Panc1 (cell line): ENCODE measurements at regions not wholly inside any gene's neighbourhood (a gene's known extent, or its start where the extent isn't known, plus 50 kb on each side); places are given as distances from the start of the nearest gene placed in this dataset.

Experiments
- POLR2AphosphoS5 ChIP-seq: IDR thresholded peaks from 2 replicates; pipeline ENCODE4 v1.6.1; 2012; ENCODE audit warnings: mild to moderate bottlenecking, low read depth, low read length, moderate library complexity
- TCF7L2 ChIP-seq: IDR thresholded peaks from 2 replicates; pipeline ENCODE4 v1.6.1; 2011; ENCODE audit warnings: mild to moderate bottlenecking, low read depth, low read length, inconsistent platforms
- TF ChIP-seq, protein P1 (sequence below), 2 experiments: IDR thresholded peaks; 2 replicates each; pipeline ENCODE4 v1.6.1; 2011 to 2012; ENCODE audit warnings: low read depth in 2 of 2, control low read depth in 1 of 2, low read length in 1 of 2, mild to moderate bottlenecking in 1 of 2, moderate library complexity in 1 of 2; ENCODE audit not compliant: insufficient read depth in 1 of 2
- TF ChIP-seq, protein P2 (sequence below): fragments of 450-650 bp; IDR thresholded peaks from 2 replicates; pipeline ENCODE4 v1.5.1; 2017; ENCODE audit warnings: mild to moderate bottlenecking

DNA sequence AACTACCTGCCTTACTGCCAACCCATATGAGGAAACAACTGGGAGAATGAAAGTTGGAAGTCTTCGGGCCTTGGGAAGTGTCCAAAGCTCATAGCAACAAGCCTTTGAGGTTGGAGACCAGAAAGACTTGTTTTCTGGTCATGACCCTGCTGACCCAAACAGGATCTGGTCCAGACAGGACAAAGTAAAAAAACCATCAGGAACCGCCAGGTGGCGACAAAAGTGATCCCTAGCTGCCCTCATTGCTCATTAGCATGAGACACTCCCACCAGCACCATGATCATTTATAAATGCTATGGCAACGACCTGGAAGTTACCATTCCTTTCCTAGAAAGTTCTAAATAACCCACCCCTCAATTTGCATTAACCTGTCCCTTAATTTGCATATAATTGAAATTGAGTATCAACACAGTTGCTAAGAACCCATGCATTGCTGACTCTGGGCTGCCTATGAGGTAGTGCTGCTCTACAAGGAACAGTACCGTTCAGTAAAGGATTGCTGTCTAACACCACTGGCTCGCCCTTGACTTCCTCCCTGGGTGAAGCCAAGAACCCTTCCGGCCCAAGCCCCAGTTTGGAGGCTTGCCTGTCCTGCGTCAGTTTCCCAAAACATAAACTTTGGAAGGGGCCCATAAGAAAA lies 89.0 kb downstream of the URB2 start:
- TF ChIP-seq, protein P1, sequence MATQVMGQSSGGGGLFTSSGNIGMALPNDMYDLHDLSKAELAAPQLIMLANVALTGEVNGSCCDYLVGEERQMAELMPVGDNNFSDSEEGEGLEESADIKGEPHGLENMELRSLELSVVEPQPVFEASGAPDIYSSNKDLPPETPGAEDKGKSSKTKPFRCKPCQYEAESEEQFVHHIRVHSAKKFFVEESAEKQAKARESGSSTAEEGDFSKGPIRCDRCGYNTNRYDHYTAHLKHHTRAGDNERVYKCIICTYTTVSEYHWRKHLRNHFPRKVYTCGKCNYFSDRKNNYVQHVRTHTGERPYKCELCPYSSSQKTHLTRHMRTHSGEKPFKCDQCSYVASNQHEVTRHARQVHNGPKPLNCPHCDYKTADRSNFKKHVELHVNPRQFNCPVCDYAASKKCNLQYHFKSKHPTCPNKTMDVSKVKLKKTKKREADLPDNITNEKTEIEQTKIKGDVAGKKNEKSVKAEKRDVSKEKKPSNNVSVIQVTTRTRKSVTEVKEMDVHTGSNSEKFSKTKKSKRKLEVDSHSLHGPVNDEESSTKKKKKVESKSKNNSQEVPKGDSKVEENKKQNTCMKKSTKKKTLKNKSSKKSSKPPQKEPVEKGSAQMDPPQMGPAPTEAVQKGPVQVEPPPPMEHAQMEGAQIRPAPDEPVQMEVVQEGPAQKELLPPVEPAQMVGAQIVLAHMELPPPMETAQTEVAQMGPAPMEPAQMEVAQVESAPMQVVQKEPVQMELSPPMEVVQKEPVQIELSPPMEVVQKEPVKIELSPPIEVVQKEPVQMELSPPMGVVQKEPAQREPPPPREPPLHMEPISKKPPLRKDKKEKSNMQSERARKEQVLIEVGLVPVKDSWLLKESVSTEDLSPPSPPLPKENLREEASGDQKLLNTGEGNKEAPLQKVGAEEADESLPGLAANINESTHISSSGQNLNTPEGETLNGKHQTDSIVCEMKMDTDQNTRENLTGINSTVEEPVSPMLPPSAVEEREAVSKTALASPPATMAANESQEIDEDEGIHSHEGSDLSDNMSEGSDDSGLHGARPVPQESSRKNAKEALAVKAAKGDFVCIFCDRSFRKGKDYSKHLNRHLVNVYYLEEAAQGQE (IDR thresholded peaks at IDR 0.05; ENCODE audit: insufficient read depth in 1 of 2, low read depth in 2 of 2, low read length in 1 of 2), result no peak
- TF ChIP-seq, protein P2, sequence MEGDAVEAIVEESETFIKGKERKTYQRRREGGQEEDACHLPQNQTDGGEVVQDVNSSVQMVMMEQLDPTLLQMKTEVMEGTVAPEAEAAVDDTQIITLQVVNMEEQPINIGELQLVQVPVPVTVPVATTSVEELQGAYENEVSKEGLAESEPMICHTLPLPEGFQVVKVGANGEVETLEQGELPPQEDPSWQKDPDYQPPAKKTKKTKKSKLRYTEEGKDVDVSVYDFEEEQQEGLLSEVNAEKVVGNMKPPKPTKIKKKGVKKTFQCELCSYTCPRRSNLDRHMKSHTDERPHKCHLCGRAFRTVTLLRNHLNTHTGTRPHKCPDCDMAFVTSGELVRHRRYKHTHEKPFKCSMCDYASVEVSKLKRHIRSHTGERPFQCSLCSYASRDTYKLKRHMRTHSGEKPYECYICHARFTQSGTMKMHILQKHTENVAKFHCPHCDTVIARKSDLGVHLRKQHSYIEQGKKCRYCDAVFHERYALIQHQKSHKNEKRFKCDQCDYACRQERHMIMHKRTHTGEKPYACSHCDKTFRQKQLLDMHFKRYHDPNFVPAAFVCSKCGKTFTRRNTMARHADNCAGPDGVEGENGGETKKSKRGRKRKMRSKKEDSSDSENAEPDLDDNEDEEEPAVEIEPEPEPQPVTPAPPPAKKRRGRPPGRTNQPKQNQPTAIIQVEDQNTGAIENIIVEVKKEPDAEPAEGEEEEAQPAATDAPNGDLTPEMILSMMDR, result peak; percentile 67
- TF ChIP-seq TCF7L2 (no peak), POLR2AphosphoS5 (no peak)
